Right cardiac atrium (tissue), 5 donors: ENCODE measurements at regions not wholly inside any gene's neighbourhood (a gene's known extent, or its start where the extent isn't known, plus 50 kb on each side); places are given as distances from the start of the nearest gene placed in this dataset.

ENCODE experiments used
- ATAC-seq, 2 donors: fragments of 200-7000 bp; cut with Tn5 transposase; one replicate each; pipeline versions ENCODE4 v1.8.0 to v1.9.1; 2020; ENCODE audit warnings: moderate library complexity in 2 of 2, mild to moderate bottlenecking in 1 of 2
- DNase-seq, 3 donors: peaks; one replicate each; pipeline ENCODE4 v3.0.0-alpha.2; 2020
- H3K27ac ChIP-seq: one replicate; pipeline ENCODE4 v1.5.1; 2013; ENCODE audit warnings: mild to moderate bottlenecking, low read length, control low read depth, moderate library complexity
- H3K27me3 ChIP-seq: one replicate; pipeline ENCODE4 v1.6.1; 2013; ENCODE audit not compliant: control insufficient read depth, insufficient read depth
- H3K4me1 ChIP-seq: one replicate; pipeline ENCODE4 v1.6.1; 2013; ENCODE audit warnings: low read length; ENCODE audit not compliant: control insufficient read depth, insufficient read depth
- H3K4me3 ChIP-seq: one replicate; pipeline ENCODE4 v1.5.1; 2013; ENCODE audit warnings: low read length, control low read depth
- H3K9me3 ChIP-seq: one replicate; pipeline ENCODE4 v1.6.1; 2013; ENCODE audit warnings: low read length; ENCODE audit not compliant: control insufficient read depth
- WGBS: extraction: QIAGEN DNeasy Blood & Tissue Kit; methylation state at CpG from one replicate; pipeline ENCODE4 v1.1.7; 2013; 5-methylcytosine and 5-hydroxymethylcytosine counted together
- intact Hi-C, 4 donors: fragments of 100-400 bp; cut with DNase I; formaldehyde crosslinking; loops; one replicate each; pipeline versions ENCODE4 v1.11.0 to v1.14.0; 2022 to 2023
- donor health status: healthy with polysubstance abuse.
- donor health status: DM: no; HTN: yes; CAD: no.
- donor health status: DM: no; HTN: no; CAD: no.
- donor health status: DM: no; HTN: yes; CAD: no; lungs with severe emphysema.
- donor health status: DM: yes; HTN: yes; CAD: no.

GRCh38 chr7:91556239-91556638 is 292.0 kb downstream of the FZD1 start:
- DNase-seq, result no peak
- Histone ChIP-seq H3K4me3 (no peak overlapping the region), H3K4me1 (no peaks in the 10 kb centered on the region), H3K9me3 (no peaks in the 10 kb centered on the region), H3K27ac (no peak overlapping the region), H3K27me3 (no peaks in the 10 kb centered on the region)
- intact Hi-C loops, result no loop called here
- 89% methylated on average over 4 of the region's 4 CpGs for WGBS
- ATAC-seq, result no peak

- intact Hi-C loops, result no loop called here
These were observed 292.9 kb downstream of the FZD1 start for GRCh38 chr7:91556956-91557650.

GRCh38 chr7:91557789-91558404 is 293.7 kb downstream of the FZD1 start:
- Histone ChIP-seq H3K9me3 (no peaks in the 10 kb centered on the region), H3K4me3 (no peak overlapping the region), H3K4me1 (no peaks in the 10 kb centered on the region), H3K27me3 (no peaks in the 10 kb centered on the region), H3K27ac (no peak overlapping the region)
- 90% methylated on average over 8 of the region's 8 CpGs for WGBS
- ATAC-seq (no peak), DNase-seq (no peak)
- intact Hi-C loops, result no loop called here

More at GRCh38 chr7:91556956-91557650, 292.9 kb downstream of the FZD1 start:
- no peaks in the 10 kb centered on the region for H3K4me1 ChIP-seq
- ATAC-seq, result no peak
- H3K9me3 ChIP-seq, result no peaks in the 10 kb centered on the region
- H3K27me3 ChIP-seq, result no peaks in the 10 kb centered on the region
- no peak overlapping the region for H3K27ac ChIP-seq
- WGBS, result 73% methylated on average over 7 of the region's 7 CpGs
- DNase-seq, result no peak
- H3K4me3 ChIP-seq, result no peak overlapping the region

DNA sequence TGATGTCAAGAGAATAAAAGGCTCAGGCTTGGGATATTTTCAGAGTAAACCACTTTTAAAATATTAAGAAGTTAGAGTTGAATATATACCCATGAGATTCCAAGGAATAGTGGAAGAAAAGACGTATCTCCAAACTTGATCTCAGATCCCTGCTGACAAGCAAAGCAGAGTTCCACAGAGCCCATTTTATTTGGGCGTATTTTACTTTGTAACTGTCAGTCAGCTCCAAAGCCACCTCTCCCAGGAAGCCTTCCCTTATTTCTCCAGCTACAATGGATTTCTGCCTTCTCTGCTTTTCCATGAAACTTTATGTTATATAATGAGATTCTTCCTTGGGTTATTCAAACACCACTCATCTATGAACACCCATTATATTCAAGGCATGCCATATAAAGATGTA is 295.7 kb downstream of the FZD1 start:
- no peak overlapping the region for H3K27ac ChIP-seq
- ATAC-seq (no peak), DNase-seq (no peak)
- H3K4me3 ChIP-seq, result no peak overlapping the region
- no peaks in the 10 kb centered on the region for H3K27me3 ChIP-seq
- H3K4me1 ChIP-seq, result no peaks in the 10 kb centered on the region
- intact Hi-C loops, result no loop called here
- 88% methylated on average over 2 of the region's 2 CpGs for WGBS
- no peaks in the 10 kb centered on the region for H3K9me3 ChIP-seq

GRCh38 chr7:91564101-91564500 is 299.9 kb downstream of the FZD1 start:
- Histone ChIP-seq H3K9me3 (no peaks in the 10 kb centered on the region), H3K4me1 (no peaks in the 10 kb centered on the region), H3K27me3 (no peaks in the 10 kb centered on the region), H3K4me3 (no peak overlapping the region), H3K27ac (no peak overlapping the region)
- ATAC-seq (no peak), DNase-seq (no peak)
- intact Hi-C loops, result no loop called here
- WGBS, result 95% methylated on average over 1 of the region's 1 CpG

GRCh38 chr7:91564541-91564940 is 300.3 kb downstream of the FZD1 start:
- no peaks in the 10 kb centered on the region for H3K27me3 ChIP-seq
- no peak overlapping the region for H3K4me3 ChIP-seq
- no peak overlapping the region for H3K27ac ChIP-seq
- 81% methylated on average over 1 of the region's 1 CpG for WGBS
- ATAC-seq (no peak), DNase-seq (no peak)
- H3K9me3 ChIP-seq, result no peaks in the 10 kb centered on the region
- intact Hi-C loops, result no loop called here
- H3K4me1 ChIP-seq, result no peaks in the 10 kb centered on the region

GRCh38 chr7:91565499-91566401 is 301.5 kb downstream of the FZD1 start:
- H3K4me1 ChIP-seq, result no peaks in the 10 kb centered on the region
- intact Hi-C loops, result no loop called here
- DNase-seq, result no peak
- 71% methylated on average over 13 of the region's 13 CpGs for WGBS
- no peak overlapping the region for H3K4me3 ChIP-seq
- H3K27ac ChIP-seq, result no peak overlapping the region
- H3K9me3 ChIP-seq, result no peaks in the 10 kb centered on the region
- H3K27me3 ChIP-seq, result no peaks in the 10 kb centered on the region
- ATAC-seq, result no peak

DNA sequence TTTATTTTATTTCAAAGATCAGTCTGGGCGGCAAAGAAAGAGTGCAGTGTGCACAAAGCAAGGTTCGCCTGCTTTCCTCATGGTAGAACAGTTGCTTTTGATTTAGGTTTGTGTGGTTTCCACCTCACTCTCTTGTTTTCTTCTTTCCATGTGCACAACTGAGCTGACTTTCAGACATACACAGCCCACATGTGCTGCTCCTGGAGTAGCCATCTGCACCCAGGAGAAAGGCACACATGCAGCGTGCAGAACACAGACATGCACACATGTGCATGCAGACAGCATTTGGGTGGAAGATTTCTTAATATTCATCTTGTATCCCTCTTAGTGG is 302.1 kb downstream of the FZD1 start:
- WGBS, result 92% methylated on average over 3 of the region's 3 CpGs
- no peaks in the 10 kb centered on the region for H3K4me1 ChIP-seq
- no peaks in the 10 kb centered on the region for H3K27me3 ChIP-seq
- H3K27ac ChIP-seq, result no peak overlapping the region
- no peak overlapping the region for H3K4me3 ChIP-seq
- H3K9me3 ChIP-seq, result no peaks in the 10 kb centered on the region
- DNase-seq (no peak), ATAC-seq (no peak)
- intact Hi-C loops, result no loop called here

GRCh38 chr7:91567081-91568012 is 303.1 kb downstream of the FZD1 start:
- no peaks in the 10 kb centered on the region for H3K27me3 ChIP-seq
- H3K4me3 ChIP-seq, result no peak overlapping the region
- WGBS, result 68% methylated on average over 7 of the region's 7 CpGs
- H3K9me3 ChIP-seq, result no peaks in the 10 kb centered on the region
- DNase-seq (no peak), ATAC-seq (no peak)
- H3K27ac ChIP-seq, result no peak overlapping the region
- intact Hi-C loops, result no loop called here
- no peaks in the 10 kb centered on the region for H3K4me1 ChIP-seq

DNA sequence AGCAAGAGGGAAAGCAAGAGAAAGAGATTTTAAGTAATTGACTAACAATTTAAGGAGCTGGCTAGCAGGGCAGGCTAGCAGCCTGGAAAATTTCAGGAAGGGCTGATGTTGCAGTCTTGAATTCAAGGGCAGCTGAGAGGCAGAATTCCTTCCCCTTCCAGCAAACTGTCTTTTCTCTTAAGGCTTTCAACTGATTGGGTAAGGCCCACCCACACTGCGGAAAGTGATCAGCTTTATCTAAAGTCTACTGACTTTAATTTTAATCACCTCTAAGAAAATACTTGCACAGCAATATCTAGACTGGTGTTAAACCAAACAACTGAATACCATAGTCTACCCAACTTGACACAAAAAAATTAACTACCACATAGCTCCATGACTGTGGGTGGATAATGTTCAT is 303.9 kb downstream of the FZD1 start:
- WGBS, result 98% methylated on average over 1 of the region's 1 CpG
- Histone ChIP-seq H3K4me3 (no peak overlapping the region), H3K27ac (no peak overlapping the region), H3K27me3 (no peaks in the 10 kb centered on the region), H3K9me3 (no peaks in the 10 kb centered on the region), H3K4me1 (no peaks in the 10 kb centered on the region)
- ATAC-seq (no peak), DNase-seq (no peak)
- intact Hi-C loops, result no loop called here
